ENCODE measurements at regions not wholly inside any gene's neighbourhood (a gene's known extent, or its start where the extent isn't known, plus 50 kb on each side); places are given as distances from the start of the nearest gene placed in this dataset.

GRCh38 chr18:70826571-70826970 lies 537.7 kb downstream of the SOCS6 start:
- TF ChIP-seq CTCF (conservative IDR thresholded peaks at IDR 0.05 in 1 of 2, IDR thresholded peaks at IDR 0.05 in 1 of 2; ENCODE audit: extremely low read depth in 1 of 2, insufficient read depth in 1 of 2, low read depth in 1 of 2, low read length in 2 of 2) (no peak), EZH2 (IDR thresholded peaks at IDR 0.05; ENCODE audit: borderline replicate concordance, low read length) (no peak)

All from mammary epithelial cell (primary cell).